ENCODE measurements at regions not wholly inside any gene's neighbourhood (a gene's known extent, or its start where the extent isn't known, plus 50 kb on each side); places are given as distances from the start of the nearest gene placed in this dataset.

DNA sequence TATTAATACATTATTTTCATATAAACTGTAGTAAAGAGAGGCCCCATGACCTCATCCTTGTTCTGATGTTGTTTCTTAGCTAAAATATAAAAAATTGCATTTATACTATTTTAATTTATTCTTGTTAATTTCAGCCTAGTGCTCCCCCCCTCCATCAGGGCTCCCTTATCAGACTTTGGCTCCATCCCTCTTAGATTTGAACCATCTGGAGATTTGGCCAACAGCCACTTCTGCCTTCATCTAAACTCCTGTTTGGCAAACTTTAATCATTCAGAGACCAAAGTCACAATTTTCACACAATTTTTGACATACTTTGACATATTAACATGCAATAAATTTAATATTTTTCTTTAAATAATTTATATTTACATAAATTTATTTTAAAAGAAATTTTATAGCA lies 569.3 kb downstream of the TDRD15 start:
- H3K27ac Mint-ChIP-seq: no peak overlapping the region
- Histone ChIP-seq H4K20me1 (ENCODE audit: low read depth) (no peaks in the 10 kb centered on the region), H3K9me3 (ENCODE audit: low read depth) (no peaks in the 10 kb centered on the region), H3K27ac (no peak overlapping the region), H3K4me2 (no peak overlapping the region), H3K36me3 (no peaks in the 10 kb centered on the region), H3K79me2 (ENCODE audit: low read depth) (no peaks in the 10 kb centered on the region), H3K4me3 (no peak overlapping the region), H3K9ac (no peak overlapping the region), H2AFZ (replicated peaks) (no peak overlapping the region), H3K4me1 (no peaks in the 10 kb centered on the region), H3K27me3 (no peaks in the 10 kb centered on the region), H3F3A (ENCODE audit: low read depth) (no peaks in the 10 kb centered on the region)
- no peaks in the 10 kb centered on the region for H3K4me1 Mint-ChIP-seq
- no peaks in the 10 kb centered on the region for H3K9me3 Mint-ChIP-seq
- no peak overlapping the region for H3K4me3 Mint-ChIP-seq
- no peak for DNase-seq (ENCODE audit: low spot score)
- TF ChIP-seq EZH2 (IDR thresholded peaks at IDR 0.05) (no peak), CTCF (IDR thresholded peaks at IDR 0.05) (no peak), EZH2phosphoT487 (IDR thresholded peaks at IDR 0.05) (no peak)
- H3K27me3 Mint-ChIP-seq (ENCODE audit: insufficient read depth, low read depth): no peaks in the 10 kb centered on the region
- no peaks in the 10 kb centered on the region for H3K36me3 Mint-ChIP-seq

- H3F3A ChIP-seq (ENCODE audit: low read depth): no peaks in the 10 kb centered on the region
- no peak for TF ChIP-seq EZH2phosphoT487 (IDR thresholded peaks at IDR 0.05)
- TF ChIP-seq CTCF (IDR thresholded peaks at IDR 0.05): no peak
- TF ChIP-seq EZH2 (IDR thresholded peaks at IDR 0.05): no peak
- no peaks in the 10 kb centered on the region for H3K36me3 ChIP-seq
- no peaks in the 10 kb centered on the region for H3K27me3 ChIP-seq
- H3K27me3 Mint-ChIP-seq (ENCODE audit: insufficient read depth, low read depth): no peaks in the 10 kb centered on the region
- H3K27ac Mint-ChIP-seq: no peak overlapping the region
- H3K4me3 Mint-ChIP-seq: no peak overlapping the region
- H3K9ac ChIP-seq: no peak overlapping the region
- H3K9me3 Mint-ChIP-seq: no peaks in the 10 kb centered on the region
- no peak overlapping the region for H3K4me3 ChIP-seq
- no peak overlapping the region for H3K27ac ChIP-seq
- H4K20me1 ChIP-seq (ENCODE audit: low read depth): no peaks in the 10 kb centered on the region
- no peaks in the 10 kb centered on the region for H3K4me1 Mint-ChIP-seq
- H3K79me2 ChIP-seq (ENCODE audit: low read depth): no peaks in the 10 kb centered on the region
- no peak overlapping the region for H3K4me2 ChIP-seq
- DNase-seq (ENCODE audit: low spot score): no peak
- H2AFZ ChIP-seq (replicated peaks): no peak overlapping the region
- no peaks in the 10 kb centered on the region for H3K9me3 ChIP-seq (ENCODE audit: low read depth)
- H3K4me1 ChIP-seq: no peaks in the 10 kb centered on the region
- no peaks in the 10 kb centered on the region for H3K36me3 Mint-ChIP-seq
Observed at GRCh38 chr2:21694079-21694878, 570.5 kb downstream of the TDRD15 start.

GRCh38 chr2:21696900-21697299 lies 573.1 kb downstream of the TDRD15 start:
- no peaks in the 10 kb centered on the region for H3K4me1 Mint-ChIP-seq
- H3K36me3 Mint-ChIP-seq: no peaks in the 10 kb centered on the region
- H3K9me3 ChIP-seq (ENCODE audit: low read depth): no peaks in the 10 kb centered on the region
- no peaks in the 10 kb centered on the region for H3K27me3 ChIP-seq
- H3K4me3 Mint-ChIP-seq: no peak overlapping the region
- TF ChIP-seq EZH2phosphoT487 (IDR thresholded peaks at IDR 0.05) (no peak), EZH2 (IDR thresholded peaks at IDR 0.05) (no peak), CTCF (IDR thresholded peaks at IDR 0.05) (no peak)
- no peak overlapping the region for H2AFZ ChIP-seq (replicated peaks)
- H3K27ac ChIP-seq: no peak overlapping the region
- DNase-seq (ENCODE audit: low spot score): no peak
- no peaks in the 10 kb centered on the region for H3K36me3 ChIP-seq
- H3K4me2 ChIP-seq: no peak overlapping the region
- no peaks in the 10 kb centered on the region for H4K20me1 ChIP-seq (ENCODE audit: low read depth)
- H3K9me3 Mint-ChIP-seq: no peaks in the 10 kb centered on the region
- no peaks in the 10 kb centered on the region for H3K4me1 ChIP-seq
- no peaks in the 10 kb centered on the region for H3K79me2 ChIP-seq (ENCODE audit: low read depth)
- H3K27me3 Mint-ChIP-seq (ENCODE audit: insufficient read depth, low read depth): no peaks in the 10 kb centered on the region
- no peaks in the 10 kb centered on the region for H3F3A ChIP-seq (ENCODE audit: low read depth)
- no peak overlapping the region for H3K9ac ChIP-seq
- no peak overlapping the region for H3K27ac Mint-ChIP-seq
- H3K4me3 ChIP-seq: no peak overlapping the region
